Mucosa of descending colon (tissue), 3 donors: ENCODE measurements at regions not wholly inside any gene's neighbourhood (a gene's known extent, or its start where the extent isn't known, plus 50 kb on each side); places are given as distances from the start of the nearest gene placed in this dataset.

ENCODE experiments used
- ATAC-seq: fragments of 200-7000 bp; cut with Tn5 transposase; one replicate; pipeline ENCODE4 v1.9.1; 2020; ENCODE audit warnings: mild to moderate bottlenecking, moderate library complexity
- DNase-seq, 3 donors: peaks; one replicate each; pipeline ENCODE4 v3.0.0-alpha.2; 2020
- H3K36me3 ChIP-seq: fragments of 200-600 bp; one replicate; pipeline ENCODE4 v1.8.0; 2021; ENCODE audit warnings: low read depth, mild to moderate bottlenecking
- H3K4me1 ChIP-seq: fragments of 200-600 bp; one replicate; pipeline ENCODE4 v1.8.0; 2021; ENCODE audit warnings: low read depth, mild to moderate bottlenecking
- H3K4me3 ChIP-seq: fragments of 200-600 bp; one replicate; pipeline ENCODE4 v1.8.0; 2021; ENCODE audit warnings: mild to moderate bottlenecking
- H3K9me3 ChIP-seq: fragments of 200-600 bp; one replicate; pipeline ENCODE4 v1.8.0; 2021; ENCODE audit warnings: mild to moderate bottlenecking
- intact Hi-C, 2 donors: fragments of 100-400 bp; cut with DNase I in 1 of 2; cut with micrococcal nuclease in 1 of 2; formaldehyde crosslinking; loops; one replicate each; pipeline versions ENCODE4 v1.11.0 to v1.11.1; 2022; cut with DNase I, micrococcal nuclease
- TF ChIP-seq, protein P1 (sequence below): fragments of 200-600 bp; IDR thresholded peaks from one replicate; pipeline ENCODE4 v1.8.0; 2022; ENCODE audit warnings: antibody characterized with exemption, mild to moderate bottlenecking
- donor health status: DM: no; HTN: no; CAD: no; lungs with moderate emphysema.
- donor health status: DM: no; HTN: no; CAD: no.
- donor health status: DM: no; HTN: yes; CAD: no.

DNA sequence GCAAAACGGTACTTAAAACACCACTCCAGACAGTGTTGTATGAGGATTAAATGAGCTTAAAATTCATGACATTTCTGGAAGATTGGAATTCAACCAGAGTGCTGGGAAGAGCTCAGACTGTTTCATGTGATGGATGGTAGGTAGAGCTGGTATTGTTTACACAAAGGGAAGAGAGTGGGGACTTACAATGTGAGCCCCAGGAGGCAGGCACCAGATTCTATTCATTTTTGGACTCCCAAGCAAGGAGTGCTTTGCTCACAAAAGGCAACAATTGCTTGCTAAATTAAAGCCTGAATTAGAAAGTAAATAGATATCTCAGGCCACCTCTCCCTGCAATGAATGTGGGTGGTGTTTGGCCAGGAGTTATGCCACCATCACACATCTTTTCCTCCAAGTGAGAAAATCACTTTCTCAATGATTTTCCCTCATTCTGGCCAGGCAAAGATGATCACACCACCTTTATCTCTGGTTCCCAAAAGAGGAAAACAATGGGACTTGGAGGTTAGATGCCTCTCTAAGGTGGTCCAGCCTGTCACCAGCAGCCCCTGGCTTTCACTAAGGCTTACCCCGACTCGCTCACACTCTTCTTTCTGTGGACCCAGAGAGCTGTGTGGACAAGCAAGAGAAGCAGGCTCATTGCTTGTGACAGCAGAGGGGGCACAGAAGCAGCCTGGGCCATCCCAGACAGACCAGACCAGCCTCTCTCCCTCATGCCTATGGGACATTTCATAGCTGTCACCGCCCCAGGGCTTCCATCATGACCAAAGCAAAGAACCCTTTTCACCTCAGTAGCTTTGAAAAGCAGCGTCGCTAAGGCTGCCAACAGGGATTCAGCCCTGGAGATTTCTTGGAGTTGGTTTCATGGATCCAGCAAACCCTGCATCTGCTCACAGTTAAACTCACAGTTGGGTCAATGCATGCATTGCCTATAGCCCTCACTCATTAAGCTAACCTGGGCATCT lies 63.5 kb upstream of the DRD2 start:
- intact Hi-C loops, result no loop called here
- ATAC-seq, result no peak

DNA sequence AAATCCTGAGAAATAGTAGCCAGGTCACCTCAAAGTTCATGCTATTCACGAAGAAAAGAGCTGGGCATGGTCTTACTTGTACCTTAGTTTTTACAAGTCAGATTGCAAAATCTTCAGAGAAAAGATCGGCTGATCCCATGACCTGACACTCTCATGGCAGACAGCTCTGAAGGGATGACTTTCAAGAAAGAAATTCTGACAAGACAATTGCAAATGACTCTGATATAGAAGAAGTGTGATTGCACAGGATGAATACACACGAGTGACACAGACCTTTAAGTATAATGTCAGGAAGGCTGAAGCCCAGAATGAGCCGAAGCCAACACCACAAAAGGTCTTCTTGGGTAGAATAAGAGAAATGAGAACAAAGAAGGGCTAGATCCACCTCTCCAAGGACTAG lies 59.4 kb upstream of the DRD2 start:
- TF ChIP-seq, protein P1, sequence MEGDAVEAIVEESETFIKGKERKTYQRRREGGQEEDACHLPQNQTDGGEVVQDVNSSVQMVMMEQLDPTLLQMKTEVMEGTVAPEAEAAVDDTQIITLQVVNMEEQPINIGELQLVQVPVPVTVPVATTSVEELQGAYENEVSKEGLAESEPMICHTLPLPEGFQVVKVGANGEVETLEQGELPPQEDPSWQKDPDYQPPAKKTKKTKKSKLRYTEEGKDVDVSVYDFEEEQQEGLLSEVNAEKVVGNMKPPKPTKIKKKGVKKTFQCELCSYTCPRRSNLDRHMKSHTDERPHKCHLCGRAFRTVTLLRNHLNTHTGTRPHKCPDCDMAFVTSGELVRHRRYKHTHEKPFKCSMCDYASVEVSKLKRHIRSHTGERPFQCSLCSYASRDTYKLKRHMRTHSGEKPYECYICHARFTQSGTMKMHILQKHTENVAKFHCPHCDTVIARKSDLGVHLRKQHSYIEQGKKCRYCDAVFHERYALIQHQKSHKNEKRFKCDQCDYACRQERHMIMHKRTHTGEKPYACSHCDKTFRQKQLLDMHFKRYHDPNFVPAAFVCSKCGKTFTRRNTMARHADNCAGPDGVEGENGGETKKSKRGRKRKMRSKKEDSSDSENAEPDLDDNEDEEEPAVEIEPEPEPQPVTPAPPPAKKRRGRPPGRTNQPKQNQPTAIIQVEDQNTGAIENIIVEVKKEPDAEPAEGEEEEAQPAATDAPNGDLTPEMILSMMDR, result no peak
- ATAC-seq, result no peak
- H3K36me3 ChIP-seq, result no peaks in the 10 kb centered on the region
- no peak overlapping the region for H3K4me3 ChIP-seq
- intact Hi-C loops, result loop anchor here in 1 of 2 donors (5.0 kb wide), 1 partner anchor 227 kb away; no protein-coding TSS in a partner anchor
- H3K9me3 ChIP-seq, result no peaks in the 10 kb centered on the region
- no peak for DNase-seq
- H3K4me1 ChIP-seq, result no peaks in the 10 kb centered on the region

More for the DNA sequence above, 63.5 kb upstream of the DRD2 start:
- H3K4me3 ChIP-seq, result no peak overlapping the region
- no peak for DNase-seq
- TF ChIP-seq, protein P1, result no peak
- no peaks in the 10 kb centered on the region for H3K4me1 ChIP-seq
- H3K36me3 ChIP-seq, result no peaks in the 10 kb centered on the region
- no peaks in the 10 kb centered on the region for H3K9me3 ChIP-seq

DNA sequence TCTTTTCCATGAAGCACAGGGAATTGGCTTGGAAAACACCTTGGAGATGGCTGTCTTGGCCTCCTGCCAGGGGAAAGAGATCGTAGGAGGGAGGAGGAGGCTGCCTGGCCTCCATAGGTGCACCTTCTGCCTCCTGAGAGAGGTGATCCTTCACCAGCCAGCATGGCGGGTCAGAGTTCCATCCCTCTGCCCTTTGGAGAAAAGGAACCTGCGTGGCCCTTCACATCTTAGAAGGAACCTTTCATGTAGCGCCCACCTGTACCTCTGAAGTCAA lies 58.2 kb upstream of the DRD2 start:
- H3K4me3 ChIP-seq, result no peak overlapping the region
- ATAC-seq (no peak), DNase-seq (no peak)
- no peaks in the 10 kb centered on the region for H3K36me3 ChIP-seq
- intact Hi-C loops, result loop anchor here (2.0 to 5.0 kb wide), 2 partner anchors 226 to 227 kb away; no protein-coding TSS in a partner anchor
- H3K4me1 ChIP-seq, result no peaks in the 10 kb centered on the region
- TF ChIP-seq, protein P1, result no peak
- H3K9me3 ChIP-seq, result no peaks in the 10 kb centered on the region

DNA sequence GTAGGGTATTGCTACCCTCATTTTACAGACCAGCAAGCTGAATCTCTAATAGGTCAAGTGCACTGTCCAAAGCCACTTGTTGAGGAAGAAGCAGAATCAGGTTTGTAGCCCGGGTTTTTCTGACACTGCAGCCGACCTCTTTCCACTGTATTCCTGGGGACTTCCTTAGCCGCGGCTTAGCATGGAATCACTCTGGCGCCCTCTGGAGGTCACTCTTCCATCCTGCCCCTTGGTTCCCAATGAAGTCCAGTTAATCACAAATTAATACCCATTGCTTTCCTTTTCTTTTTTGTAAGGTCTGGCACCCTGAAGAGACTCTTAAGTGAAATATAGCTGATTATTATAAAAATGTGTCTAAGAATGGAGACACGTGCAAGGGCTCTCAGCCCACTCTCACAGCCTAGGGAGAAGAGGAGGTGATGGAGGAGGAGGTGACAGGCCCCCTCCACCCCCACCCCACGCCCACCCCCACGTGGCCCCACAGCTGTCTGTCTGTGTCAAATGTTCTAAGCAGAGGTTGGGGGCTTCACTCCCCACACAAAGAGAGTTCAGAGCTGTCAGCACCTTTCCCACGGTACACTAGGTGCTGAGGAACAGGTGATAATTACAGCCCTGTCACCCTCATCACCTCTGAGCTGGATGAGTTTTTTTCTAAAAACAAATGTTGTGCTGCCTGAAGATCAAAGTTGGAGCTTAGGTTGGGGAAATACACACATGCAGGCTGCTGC lies 57.7 kb upstream of the DRD2 start:
- no peaks in the 10 kb centered on the region for H3K36me3 ChIP-seq
- H3K4me3 ChIP-seq, result no peak overlapping the region
- DNase-seq (peak in 2 of 3 donors; percentile 75 to 91), ATAC-seq (peak; percentile 84)
- H3K9me3 ChIP-seq, result no peaks in the 10 kb centered on the region
- intact Hi-C loops, result loop anchor here (2.0 to 5.0 kb wide), 2 partner anchors 226 kb away; no protein-coding TSS in a partner anchor
- TF ChIP-seq, protein P1, result peak; percentile 60
- H3K4me1 ChIP-seq, result no peaks in the 10 kb centered on the region

DNA sequence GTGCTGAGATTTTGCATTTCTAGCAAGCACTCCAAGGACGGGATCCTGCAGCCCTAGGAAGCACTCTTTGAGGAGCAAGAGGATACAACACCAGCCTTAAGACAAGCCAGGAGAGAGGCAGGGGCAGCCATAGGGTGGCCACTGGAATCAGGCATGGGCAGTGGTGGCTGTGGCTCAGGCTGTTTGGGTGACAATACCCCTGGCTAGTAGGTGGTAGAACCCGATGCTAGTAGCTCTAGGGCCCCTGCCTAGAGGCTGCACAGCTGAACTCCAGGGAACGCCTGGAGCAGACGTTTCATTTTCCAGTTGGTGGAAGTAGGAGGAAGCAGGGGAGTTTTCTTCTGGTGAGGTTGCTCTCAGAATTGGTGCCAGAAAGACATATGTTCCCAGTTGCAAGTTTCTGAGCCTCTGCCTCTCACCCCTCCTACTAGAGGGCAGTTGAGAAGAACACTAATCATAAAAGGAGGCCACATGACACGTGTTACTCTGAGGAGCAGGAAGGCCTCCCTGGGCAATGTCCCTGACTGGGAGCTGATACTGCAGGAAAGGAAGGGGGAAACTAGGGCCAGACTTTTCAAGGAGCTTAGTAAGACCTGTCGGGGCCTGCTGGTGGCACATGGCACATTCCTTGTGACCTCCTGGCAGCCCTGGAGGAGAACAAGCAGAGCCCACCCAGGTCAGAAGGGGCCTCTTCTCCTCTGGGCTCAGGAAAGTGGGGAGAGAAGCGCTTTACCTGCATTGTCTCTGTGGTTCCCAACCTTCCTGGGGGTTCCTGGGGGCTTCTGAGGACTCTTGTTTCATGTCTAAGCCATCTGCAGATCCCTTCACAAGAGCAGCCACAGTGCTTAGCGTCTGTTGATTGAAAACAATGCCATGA lies 56.6 kb upstream of the DRD2 start:
- Histone ChIP-seq H3K4me3 (no peak overlapping the region), H3K9me3 (no peaks in the 10 kb centered on the region), H3K4me1 (no peaks in the 10 kb centered on the region), H3K36me3 (no peaks in the 10 kb centered on the region)
- DNase-seq (peak in 1 of 3 donors; percentile 11), ATAC-seq (peak; percentile 79)
- intact Hi-C loops, result loop anchor here (2.0 to 5.0 kb wide), 2 partner anchors 225 kb away; no protein-coding TSS in a partner anchor
- TF ChIP-seq, protein P1, result no peak
